SK-N-SH treated with all-trans-retinoic acid at 6 μM for 48 hours (cell line): ENCODE measurements at regions not wholly inside any gene's neighbourhood (a gene's known extent, or its start where the extent isn't known, plus 50 kb on each side); places are given as distances from the start of the nearest gene placed in this dataset.

Source experiments
- ATAC-seq: fragments of 200-7000 bp; cut with Tn5 transposase; 3 replicates; pipeline ENCODE4 v1.9.1; 2020; ENCODE audit warnings: mild to moderate bottlenecking, moderate library complexity
- ARNTL ChIP-seq: fragments of 450-650 bp; formaldehyde crosslinking; IDR thresholded peaks from 2 replicates; pipeline ENCODE4 v1.5.0; 2020; ENCODE audit warnings: low read depth, mild to moderate bottlenecking, moderate library complexity, borderline replicate concordance
- BACH2 ChIP-seq: fragments of 250-450 bp; sonication (Bioruptor Pico); IDR thresholded peaks from 2 replicates; pipeline ENCODE4 v1.9.0; 2021; ENCODE audit warnings: mild to moderate bottlenecking, borderline replicate concordance
- CSDC2 ChIP-seq: fragments of 250-450 bp; sonication (Bioruptor Pico); IDR thresholded peaks from 2 replicates; pipeline ENCODE4 v1.5.0; 2020; ENCODE audit warnings: mild to moderate bottlenecking, moderate library complexity
- ESRRG ChIP-seq: fragments of 250-450 bp; sonication (Bioruptor Pico); IDR thresholded peaks from 2 replicates; pipeline ENCODE4 v1.6.1; 2021; ENCODE audit warnings: mild to moderate bottlenecking
- GLIS3 ChIP-seq: fragments of 250-450 bp; sonication (Bioruptor Pico); IDR thresholded peaks from 2 replicates; pipeline ENCODE4 v1.5.0; 2020; ENCODE audit warnings: mild to moderate bottlenecking, moderate library complexity
- ISL1 ChIP-seq: fragments of 250-450 bp; sonication (Bioruptor Pico); IDR thresholded peaks from 2 replicates; pipeline ENCODE4 v2.1.2; 2022; ENCODE audit warnings: mild to moderate bottlenecking, moderate library complexity
- OSR1 ChIP-seq: fragments of 250-450 bp; sonication (Bioruptor Pico); IDR thresholded peaks from 2 replicates; pipeline ENCODE4 v1.8.0; 2022; ENCODE audit warnings: moderate library complexity, mild to moderate bottlenecking, inconsistent platforms
- PATZ1 ChIP-seq: fragments of 250-450 bp; sonication (Bioruptor Pico); IDR thresholded peaks from 2 replicates; pipeline ENCODE4 v1.8.0; 2020; ENCODE audit warnings: mild to moderate bottlenecking, moderate library complexity, borderline replicate concordance
- PPARA ChIP-seq: fragments of 250-450 bp; sonication (Bioruptor Pico); IDR thresholded peaks from 2 replicates; pipeline ENCODE4 v1.5.0; 2020; ENCODE audit warnings: mild to moderate bottlenecking, borderline replicate concordance
- SNAI2 ChIP-seq: fragments of 250-450 bp; sonication (Bioruptor Pico); IDR thresholded peaks from 2 replicates; pipeline ENCODE4 v1.5.0; 2020; ENCODE audit warnings: mild to moderate bottlenecking, moderate library complexity
- TOX ChIP-seq: fragments of 250-450 bp; sonication (Bioruptor Pico); IDR thresholded peaks from 2 replicates; pipeline ENCODE4 v1.8.0; 2021; ENCODE audit warnings: mild to moderate bottlenecking, moderate library complexity, borderline replicate concordance
- ZC3H10 ChIP-seq: fragments of 250-450 bp; sonication (Bioruptor Pico); IDR thresholded peaks from 2 replicates; pipeline ENCODE4 v1.5.1; 2021; ENCODE audit warnings: mild to moderate bottlenecking, moderate library complexity
- ZFP3 ChIP-seq: fragments of 250-450 bp; sonication (Bioruptor Pico); IDR thresholded peaks from 2 replicates; pipeline ENCODE4 v1.5.0; 2020; ENCODE audit warnings: mild to moderate bottlenecking, moderate library complexity
- ZFP30 ChIP-seq: fragments of 450-650 bp; formaldehyde crosslinking; IDR thresholded peaks from 2 replicates; pipeline ENCODE4 v1.5.0; 2022; ENCODE audit warnings: mild to moderate bottlenecking, moderate library complexity
- ZNF565 ChIP-seq: fragments of 450-650 bp; formaldehyde crosslinking; conservative IDR thresholded peaks from 2 replicates; pipeline ENCODE4 v1.5.0; 2020; ENCODE audit warnings: low read depth, mild to moderate bottlenecking, moderate library complexity
- ZNF70 ChIP-seq: fragments of 450-650 bp; formaldehyde crosslinking; IDR thresholded peaks from 2 replicates; pipeline ENCODE4 v1.5.0; 2020; ENCODE audit warnings: mild to moderate bottlenecking, moderate library complexity
- ZNF8 ChIP-seq: fragments of 450-650 bp; formaldehyde crosslinking; IDR thresholded peaks from 2 replicates; pipeline ENCODE4 v1.5.0; 2020; ENCODE audit warnings: mild to moderate bottlenecking, moderate library complexity
- TF ChIP-seq, protein P1 (sequence below): fragments of 250-450 bp; sonication (Bioruptor Pico); IDR thresholded peaks from 2 replicates; pipeline ENCODE4 v1.5.1; 2020; ENCODE audit warnings: low read depth, mild to moderate bottlenecking, moderate library complexity
- TF ChIP-seq, protein P2 (sequence below): fragments of 250-450 bp; sonication (Bioruptor Pico); IDR thresholded peaks from 2 replicates; pipeline ENCODE4 v1.5.0; 2020; ENCODE audit warnings: mild to moderate bottlenecking, moderate library complexity

GRCh38 chr14:71686677-71687076 is 245.6 kb upstream of the RGS6 start:
- TF ChIP-seq ZNF70 (CRISPR knock-in tag) (no peak), ZNF565 (CRISPR knock-in tag) (no peak), BACH2 (CRISPR knock-in tag) (no peak), ZFP30 (no peak), ARNTL (CRISPR knock-in tag) (no peak), TOX (no peak), ISL1 (CRISPR knock-in tag) (no peak; the same call in 1 of the 2 replicates), ESRRG (CRISPR knock-in tag) (no peak), ZFP3 (no peak)
- peak; percentile 69 for ATAC-seq

DNA sequence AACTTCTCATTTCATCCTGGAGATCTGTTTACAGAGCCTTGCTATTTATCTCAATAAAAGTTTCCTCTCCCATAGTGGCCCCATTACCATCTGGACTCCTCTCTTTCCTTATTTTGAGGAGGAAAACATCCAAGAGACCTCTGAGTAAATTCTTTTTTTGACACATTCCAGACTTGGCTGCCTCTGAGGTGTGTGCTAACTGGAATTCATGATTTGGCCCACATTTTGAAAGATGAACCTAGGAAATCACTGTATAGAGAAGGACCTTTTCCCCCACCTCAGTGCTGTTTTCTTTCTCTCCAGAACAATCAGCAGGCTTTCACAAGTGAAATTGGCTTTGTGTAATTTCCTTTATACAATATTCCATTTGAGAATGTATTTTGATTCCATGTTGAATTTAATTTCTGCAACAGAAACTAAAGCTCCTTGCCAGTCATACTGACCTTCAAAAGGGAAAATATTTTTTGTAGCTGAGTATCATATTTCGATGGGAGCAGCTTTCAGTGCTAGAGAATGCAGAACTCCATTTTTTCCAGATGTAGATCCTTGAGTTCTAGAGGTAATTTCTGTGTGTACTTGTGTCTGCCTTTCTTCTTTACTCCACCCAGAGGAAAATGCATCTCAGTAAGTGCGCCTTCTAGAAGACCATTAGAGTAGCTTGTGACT is 244.9 kb upstream of the RGS6 start:
- ATAC-seq: peak; percentile 78
- TF ChIP-seq ZFP30: 0 out of 2 replicates have a peak, but pooled peaks have one; percentile 23
- no peak for TF ChIP-seq ZFP3
- TF ChIP-seq, protein P1, sequence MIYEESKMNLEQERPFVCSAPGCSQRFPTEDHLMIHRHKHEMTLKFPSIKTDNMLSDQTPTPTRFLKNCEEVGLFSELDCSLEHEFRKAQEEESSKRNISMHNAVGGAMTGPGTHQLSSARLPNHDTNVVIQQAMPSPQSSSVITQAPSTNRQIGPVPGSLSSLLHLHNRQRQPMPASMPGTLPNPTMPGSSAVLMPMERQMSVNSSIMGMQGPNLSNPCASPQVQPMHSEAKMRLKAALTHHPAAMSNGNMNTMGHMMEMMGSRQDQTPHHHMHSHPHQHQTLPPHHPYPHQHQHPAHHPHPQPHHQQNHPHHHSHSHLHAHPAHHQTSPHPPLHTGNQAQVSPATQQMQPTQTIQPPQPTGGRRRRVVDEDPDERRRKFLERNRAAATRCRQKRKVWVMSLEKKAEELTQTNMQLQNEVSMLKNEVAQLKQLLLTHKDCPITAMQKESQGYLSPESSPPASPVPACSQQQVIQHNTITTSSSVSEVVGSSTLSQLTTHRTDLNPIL: 0 out of 2 replicates have a peak, but pooled peaks have one; percentile 36

GRCh38 chr14:71688576-71688975 is 243.7 kb upstream of the RGS6 start:
- TF ChIP-seq PPARA (no peak), ISL1 (CRISPR knock-in tag) (peak; percentile 83)
- no peak for ATAC-seq

GRCh38 chr14:71690478-71690877 is 241.8 kb upstream of the RGS6 start:
- ATAC-seq: no peak

More at GRCh38 chr14:71690478-71690877, 241.8 kb upstream of the RGS6 start:
- no peak for TF ChIP-seq ZNF8 (CRISPR knock-in tag)
- no peak for TF ChIP-seq ZNF70 (CRISPR knock-in tag)
- TF ChIP-seq ESRRG (CRISPR knock-in tag): no peak
- no peak for TF ChIP-seq GLIS3 (CRISPR knock-in tag)
- no peak for TF ChIP-seq ISL1 (CRISPR knock-in tag)
- no peak for TF ChIP-seq PATZ1 (CRISPR knock-in tag)
- no peak for TF ChIP-seq CSDC2
- TF ChIP-seq OSR1 (CRISPR knock-in tag): no peak
- no peak for TF ChIP-seq TOX
- TF ChIP-seq, protein P1: no peak
- TF ChIP-seq, protein P2, sequence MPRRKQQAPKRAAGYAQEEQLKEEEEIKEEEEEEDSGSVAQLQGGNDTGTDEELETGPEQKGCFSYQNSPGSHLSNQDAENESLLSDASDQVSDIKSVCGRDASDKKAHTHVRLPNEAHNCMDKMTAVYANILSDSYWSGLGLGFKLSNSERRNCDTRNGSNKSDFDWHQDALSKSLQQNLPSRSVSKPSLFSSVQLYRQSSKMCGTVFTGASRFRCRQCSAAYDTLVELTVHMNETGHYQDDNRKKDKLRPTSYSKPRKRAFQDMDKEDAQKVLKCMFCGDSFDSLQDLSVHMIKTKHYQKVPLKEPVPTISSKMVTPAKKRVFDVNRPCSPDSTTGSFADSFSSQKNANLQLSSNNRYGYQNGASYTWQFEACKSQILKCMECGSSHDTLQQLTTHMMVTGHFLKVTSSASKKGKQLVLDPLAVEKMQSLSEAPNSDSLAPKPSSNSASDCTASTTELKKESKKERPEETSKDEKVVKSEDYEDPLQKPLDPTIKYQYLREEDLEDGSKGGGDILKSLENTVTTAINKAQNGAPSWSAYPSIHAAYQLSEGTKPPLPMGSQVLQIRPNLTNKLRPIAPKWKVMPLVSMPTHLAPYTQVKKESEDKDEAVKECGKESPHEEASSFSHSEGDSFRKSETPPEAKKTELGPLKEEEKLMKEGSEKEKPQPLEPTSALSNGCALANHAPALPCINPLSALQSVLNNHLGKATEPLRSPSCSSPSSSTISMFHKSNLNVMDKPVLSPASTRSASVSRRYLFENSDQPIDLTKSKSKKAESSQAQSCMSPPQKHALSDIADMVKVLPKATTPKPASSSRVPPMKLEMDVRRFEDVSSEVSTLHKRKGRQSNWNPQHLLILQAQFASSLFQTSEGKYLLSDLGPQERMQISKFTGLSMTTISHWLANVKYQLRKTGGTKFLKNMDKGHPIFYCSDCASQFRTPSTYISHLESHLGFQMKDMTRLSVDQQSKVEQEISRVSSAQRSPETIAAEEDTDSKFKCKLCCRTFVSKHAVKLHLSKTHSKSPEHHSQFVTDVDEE (CRISPR knock-in tag): no peak
- no peak for TF ChIP-seq SNAI2
- no peak for TF ChIP-seq PPARA
- TF ChIP-seq ZC3H10 (CRISPR knock-in tag): no peak
- no peak for TF ChIP-seq ARNTL (CRISPR knock-in tag)
- TF ChIP-seq ZNF565 (CRISPR knock-in tag): no peak
